ENCODE measurements at regions not wholly inside any gene's neighbourhood (a gene's known extent, or its start where the extent isn't known, plus 50 kb on each side); places are given as distances from the start of the nearest gene placed in this dataset.

DNA sequence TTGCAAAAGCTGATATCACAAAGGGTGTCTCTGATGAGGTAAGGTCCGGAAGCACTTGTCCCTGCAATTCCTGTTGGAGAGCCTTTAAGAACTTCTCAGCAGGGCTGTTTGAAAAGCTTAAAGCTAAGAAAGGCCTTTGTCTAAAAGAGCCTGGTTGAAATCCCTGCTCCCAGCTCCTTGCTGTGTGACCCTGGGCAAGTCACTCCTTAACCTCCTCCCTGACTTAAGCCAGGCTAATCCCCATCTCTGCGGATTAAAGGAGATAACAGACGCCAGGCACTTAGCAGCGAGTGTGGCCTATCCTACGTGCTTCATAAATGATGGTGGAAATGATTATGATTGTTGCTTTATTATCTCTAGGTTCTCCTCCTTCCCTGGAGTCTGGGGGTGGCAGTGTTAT is 368.0 kb upstream of the RBFOX1 start:
- TF ChIP-seq POLR2A (IDR thresholded peaks at IDR 0.05; ENCODE audit: low read depth, low read length) (no peak), POLR2AphosphoS5 (IDR thresholded peaks at IDR 0.05; ENCODE audit: insufficient read depth, low read depth, low read length) (no peak), EZH2 (IDR thresholded peaks at IDR 0.05; ENCODE audit: borderline replicate concordance, low read depth, low read length, severe bottlenecking) (no peak)
